HL-60 (cell line): ENCODE measurements at regions not wholly inside any gene's neighbourhood (a gene's known extent, or its start where the extent isn't known, plus 50 kb on each side); places are given as distances from the start of the nearest gene placed in this dataset.

Source experiments
- DNase-seq, 2 experiments: peaks; one replicate each; pipeline ENCODE4 v3.0.0-alpha.2; 2010 to 2020; ENCODE audit warnings: low read depth in 1 of 2, low spot score in 1 of 2
- H3K27ac ChIP-seq: fragments of 250-450 bp; sonication (Bioruptor Pico); replicated peaks from 2 replicates; pipeline ENCODE4 v1.5.1; 2020; ENCODE audit warnings: mild to moderate bottlenecking, moderate library complexity
- H3K27me3 ChIP-seq: fragments of 250-450 bp; sonication (Bioruptor Pico); 2 replicates; pipeline ENCODE4 v1.5.1; 2021; ENCODE audit warnings: mild to moderate bottlenecking, moderate library complexity; ENCODE audit not compliant: insufficient read depth, poor library complexity, severe bottlenecking
- H3K4me3 ChIP-seq: replicated peaks from 2 replicates; pipeline ENCODE4 v1.5.1; 2011; ENCODE audit warnings: mild to moderate bottlenecking, control low read depth, low read length; ENCODE audit not compliant: insufficient read depth
- GABPA ChIP-seq: IDR thresholded peaks from 2 replicates; pipeline ENCODE4 v1.6.1; 2012; ENCODE audit warnings: low read depth
- POLR2AphosphoS5 ChIP-seq: IDR thresholded peaks from 2 replicates; pipeline ENCODE4 v1.6.1; 2012; ENCODE audit warnings: low read depth
- SPI1 ChIP-seq: IDR thresholded peaks from 2 replicates; pipeline ENCODE4 v1.6.1; 2012; ENCODE audit warnings: low read depth, mild to moderate bottlenecking, borderline replicate concordance
- TF ChIP-seq, protein P1 (sequence below): IDR thresholded peaks from one replicate; pipeline ENCODE4 v1.5.1; 2011; ENCODE audit warnings: low read length, control low read depth, inconsistent platforms; ENCODE audit not compliant: insufficient read depth
- TF ChIP-seq, protein P2 (sequence below): IDR thresholded peaks from 2 replicates; pipeline ENCODE4 v1.6.1; 2012; ENCODE audit warnings: low read depth; ENCODE audit not compliant: insufficient replicate concordance

DNA sequence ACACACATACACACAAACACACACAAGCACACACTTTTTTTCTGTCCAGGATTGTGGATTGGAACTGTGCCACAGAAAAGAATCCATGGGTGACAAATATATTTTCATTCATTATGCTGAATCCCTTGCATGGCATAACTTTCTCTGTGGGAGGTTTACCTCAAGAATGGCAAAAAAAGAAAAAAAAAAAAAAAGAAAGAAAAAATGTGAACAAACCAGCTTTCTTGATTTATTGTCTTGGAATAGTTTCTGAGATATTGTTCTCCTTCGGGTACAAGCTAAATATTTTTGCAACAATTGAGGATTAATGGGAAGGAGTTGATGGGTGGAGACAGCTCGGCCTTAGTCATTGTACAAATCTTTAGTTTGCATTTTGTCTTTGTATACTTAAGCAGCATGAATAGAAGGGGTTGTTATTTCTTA lies 153.1 kb downstream of the GMNC start:
- TF ChIP-seq, protein P1, sequence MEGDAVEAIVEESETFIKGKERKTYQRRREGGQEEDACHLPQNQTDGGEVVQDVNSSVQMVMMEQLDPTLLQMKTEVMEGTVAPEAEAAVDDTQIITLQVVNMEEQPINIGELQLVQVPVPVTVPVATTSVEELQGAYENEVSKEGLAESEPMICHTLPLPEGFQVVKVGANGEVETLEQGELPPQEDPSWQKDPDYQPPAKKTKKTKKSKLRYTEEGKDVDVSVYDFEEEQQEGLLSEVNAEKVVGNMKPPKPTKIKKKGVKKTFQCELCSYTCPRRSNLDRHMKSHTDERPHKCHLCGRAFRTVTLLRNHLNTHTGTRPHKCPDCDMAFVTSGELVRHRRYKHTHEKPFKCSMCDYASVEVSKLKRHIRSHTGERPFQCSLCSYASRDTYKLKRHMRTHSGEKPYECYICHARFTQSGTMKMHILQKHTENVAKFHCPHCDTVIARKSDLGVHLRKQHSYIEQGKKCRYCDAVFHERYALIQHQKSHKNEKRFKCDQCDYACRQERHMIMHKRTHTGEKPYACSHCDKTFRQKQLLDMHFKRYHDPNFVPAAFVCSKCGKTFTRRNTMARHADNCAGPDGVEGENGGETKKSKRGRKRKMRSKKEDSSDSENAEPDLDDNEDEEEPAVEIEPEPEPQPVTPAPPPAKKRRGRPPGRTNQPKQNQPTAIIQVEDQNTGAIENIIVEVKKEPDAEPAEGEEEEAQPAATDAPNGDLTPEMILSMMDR, result no peak
- TF ChIP-seq, protein P2, sequence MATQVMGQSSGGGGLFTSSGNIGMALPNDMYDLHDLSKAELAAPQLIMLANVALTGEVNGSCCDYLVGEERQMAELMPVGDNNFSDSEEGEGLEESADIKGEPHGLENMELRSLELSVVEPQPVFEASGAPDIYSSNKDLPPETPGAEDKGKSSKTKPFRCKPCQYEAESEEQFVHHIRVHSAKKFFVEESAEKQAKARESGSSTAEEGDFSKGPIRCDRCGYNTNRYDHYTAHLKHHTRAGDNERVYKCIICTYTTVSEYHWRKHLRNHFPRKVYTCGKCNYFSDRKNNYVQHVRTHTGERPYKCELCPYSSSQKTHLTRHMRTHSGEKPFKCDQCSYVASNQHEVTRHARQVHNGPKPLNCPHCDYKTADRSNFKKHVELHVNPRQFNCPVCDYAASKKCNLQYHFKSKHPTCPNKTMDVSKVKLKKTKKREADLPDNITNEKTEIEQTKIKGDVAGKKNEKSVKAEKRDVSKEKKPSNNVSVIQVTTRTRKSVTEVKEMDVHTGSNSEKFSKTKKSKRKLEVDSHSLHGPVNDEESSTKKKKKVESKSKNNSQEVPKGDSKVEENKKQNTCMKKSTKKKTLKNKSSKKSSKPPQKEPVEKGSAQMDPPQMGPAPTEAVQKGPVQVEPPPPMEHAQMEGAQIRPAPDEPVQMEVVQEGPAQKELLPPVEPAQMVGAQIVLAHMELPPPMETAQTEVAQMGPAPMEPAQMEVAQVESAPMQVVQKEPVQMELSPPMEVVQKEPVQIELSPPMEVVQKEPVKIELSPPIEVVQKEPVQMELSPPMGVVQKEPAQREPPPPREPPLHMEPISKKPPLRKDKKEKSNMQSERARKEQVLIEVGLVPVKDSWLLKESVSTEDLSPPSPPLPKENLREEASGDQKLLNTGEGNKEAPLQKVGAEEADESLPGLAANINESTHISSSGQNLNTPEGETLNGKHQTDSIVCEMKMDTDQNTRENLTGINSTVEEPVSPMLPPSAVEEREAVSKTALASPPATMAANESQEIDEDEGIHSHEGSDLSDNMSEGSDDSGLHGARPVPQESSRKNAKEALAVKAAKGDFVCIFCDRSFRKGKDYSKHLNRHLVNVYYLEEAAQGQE, result no peak
- TF ChIP-seq GABPA (no peak), SPI1 (no peak), POLR2AphosphoS5 (no peak)
- H3K27ac ChIP-seq, result no peak overlapping the region
- no peak overlapping the region for H3K4me3 ChIP-seq
- H3K27me3 ChIP-seq, result no peaks in the 10 kb centered on the region
- DNase-seq, result no peak
